ENCODE measurements at regions not wholly inside any gene's neighbourhood (a gene's known extent, or its start where the extent isn't known, plus 50 kb on each side); places are given as distances from the start of the nearest gene placed in this dataset.

- H4K20me1 ChIP-seq (ENCODE audit: insufficient read depth, low read length), result peaks cover 2% of the 10 kb centered on the region; the same call in 1 of the 2 replicates
- DNase-seq (no peak), ATAC-seq (ENCODE audit: insufficient read depth, low read depth) (no peak)
- no peak overlapping the region for H3K27ac ChIP-seq (ENCODE audit: low read length)
- H3K4me3 ChIP-seq (ENCODE audit: low read depth in 1 of 2, low read length in 2 of 2), result no peak overlapping the region
- no peaks in the 10 kb centered on the region for H3K36me3 ChIP-seq (ENCODE audit: insufficient read depth, low read length)
- TF ChIP-seq EZH2 (IDR thresholded peaks at IDR 0.05; ENCODE audit: borderline replicate concordance, low read depth, low read length, severe bottlenecking), result no peak
- no peak for TF ChIP-seq CTCF (IDR thresholded peaks at IDR 0.05; ENCODE audit: borderline replicate concordance, extremely low read depth, low read length, poor library complexity, severe bottlenecking)
- H3K9me3 ChIP-seq (ENCODE audit: insufficient read depth, low read length, severe bottlenecking), result no peaks in the 10 kb centered on the region
- H3K9ac ChIP-seq (ENCODE audit: low read depth, low read length), result no peak overlapping the region
- H3K4me1 ChIP-seq (ENCODE audit: insufficient read depth, low read length), result no peaks in the 10 kb centered on the region
- no peaks in the 10 kb centered on the region for H3K79me2 ChIP-seq (ENCODE audit: insufficient read depth, low read length)
- no peak overlapping the region for H3K4me2 ChIP-seq (ENCODE audit: insufficient read depth, low read length)
- H2AFZ ChIP-seq (ENCODE audit: low read depth, low read length), result no peak overlapping the region
- H3K27me3 ChIP-seq (ENCODE audit: insufficient read depth, low read length, poor library complexity), result peaks cover under 1% of the 10 kb centered on the region
Observed at GRCh38 chr16:86774931-86775330, 196.6 kb downstream of the FOXL1 start.

GRCh38 chr16:86775511-86775921 lies 197.2 kb downstream of the FOXL1 start:
- Histone ChIP-seq H3K27me3 (ENCODE audit: insufficient read depth, low read length, poor library complexity) (peaks cover 2% of the 10 kb centered on the region), H3K27ac (ENCODE audit: low read length) (no peak overlapping the region), H3K9me3 (ENCODE audit: insufficient read depth, low read length, severe bottlenecking) (no peaks in the 10 kb centered on the region), H3K4me1 (ENCODE audit: insufficient read depth, low read length) (no peaks in the 10 kb centered on the region), H3K9ac (ENCODE audit: low read depth, low read length) (no peak overlapping the region), H3K4me3 (ENCODE audit: low read depth in 1 of 2, low read length in 2 of 2) (no peak overlapping the region), H3K79me2 (ENCODE audit: insufficient read depth, low read length) (no peaks in the 10 kb centered on the region), H2AFZ (ENCODE audit: low read depth, low read length) (no peak overlapping the region), H3K4me2 (ENCODE audit: insufficient read depth, low read length) (no peak overlapping the region), H4K20me1 (ENCODE audit: insufficient read depth, low read length) (peaks cover 2% of the 10 kb centered on the region; the same call in 1 of the 2 replicates), H3K36me3 (ENCODE audit: insufficient read depth, low read length) (no peaks in the 10 kb centered on the region)
- DNase-seq (no peak), ATAC-seq (ENCODE audit: insufficient read depth, low read depth) (no peak)
- no peak for TF ChIP-seq CTCF (IDR thresholded peaks at IDR 0.05; ENCODE audit: borderline replicate concordance, extremely low read depth, low read length, poor library complexity, severe bottlenecking)
- no peak for TF ChIP-seq EZH2 (IDR thresholded peaks at IDR 0.05; ENCODE audit: borderline replicate concordance, low read depth, low read length, severe bottlenecking)

- Histone ChIP-seq H3K27ac (ENCODE audit: low read length) (no peak overlapping the region), H3K9me3 (ENCODE audit: insufficient read depth, low read length, severe bottlenecking) (no peaks in the 10 kb centered on the region), H3K79me2 (ENCODE audit: insufficient read depth, low read length) (no peaks in the 10 kb centered on the region), H3K9ac (ENCODE audit: low read depth, low read length) (no peak overlapping the region), H4K20me1 (ENCODE audit: insufficient read depth, low read length) (peaks cover 2% of the 10 kb centered on the region; the same call in 1 of the 2 replicates), H3K4me2 (ENCODE audit: insufficient read depth, low read length) (no peak overlapping the region), H3K27me3 (ENCODE audit: insufficient read depth, low read length, poor library complexity) (peaks cover 2% of the 10 kb centered on the region), H3K4me3 (ENCODE audit: low read depth in 1 of 2, low read length in 2 of 2) (no peak overlapping the region), H3K4me1 (ENCODE audit: insufficient read depth, low read length) (no peaks in the 10 kb centered on the region), H3K36me3 (ENCODE audit: insufficient read depth, low read length) (no peaks in the 10 kb centered on the region), H2AFZ (ENCODE audit: low read depth, low read length) (no peak overlapping the region)
- TF ChIP-seq EZH2 (IDR thresholded peaks at IDR 0.05; ENCODE audit: borderline replicate concordance, low read depth, low read length, severe bottlenecking) (no peak), CTCF (IDR thresholded peaks at IDR 0.05; ENCODE audit: borderline replicate concordance, extremely low read depth, low read length, poor library complexity, severe bottlenecking) (no peak)
- ATAC-seq (ENCODE audit: insufficient read depth, low read depth) (no peak), DNase-seq (no peak)
Observed at GRCh38 chr16:86777381-86777946, 199.1 kb downstream of the FOXL1 start.
